Hematopoietic multipotent progenitor cell treated with erythropoietin and hydrocortisone succinate and interleukin-3 and kit ligand, for 6 days (in vitro differentiated cells): ENCODE measurements at regions not wholly inside any gene's neighbourhood (a gene's known extent, or its start where the extent isn't known, plus 50 kb on each side); places are given as distances from the start of the nearest gene placed in this dataset.
"Not testable (repeated sequence)": the region's sequence is repeated elsewhere in the genome, so short reads cannot be mapped to it uniquely, and the experiment has no call there.

Experiments
- DNase-seq: peaks from one replicate; pipeline ENCODE4 v3.0.0-alpha.2; 2015

DNA sequence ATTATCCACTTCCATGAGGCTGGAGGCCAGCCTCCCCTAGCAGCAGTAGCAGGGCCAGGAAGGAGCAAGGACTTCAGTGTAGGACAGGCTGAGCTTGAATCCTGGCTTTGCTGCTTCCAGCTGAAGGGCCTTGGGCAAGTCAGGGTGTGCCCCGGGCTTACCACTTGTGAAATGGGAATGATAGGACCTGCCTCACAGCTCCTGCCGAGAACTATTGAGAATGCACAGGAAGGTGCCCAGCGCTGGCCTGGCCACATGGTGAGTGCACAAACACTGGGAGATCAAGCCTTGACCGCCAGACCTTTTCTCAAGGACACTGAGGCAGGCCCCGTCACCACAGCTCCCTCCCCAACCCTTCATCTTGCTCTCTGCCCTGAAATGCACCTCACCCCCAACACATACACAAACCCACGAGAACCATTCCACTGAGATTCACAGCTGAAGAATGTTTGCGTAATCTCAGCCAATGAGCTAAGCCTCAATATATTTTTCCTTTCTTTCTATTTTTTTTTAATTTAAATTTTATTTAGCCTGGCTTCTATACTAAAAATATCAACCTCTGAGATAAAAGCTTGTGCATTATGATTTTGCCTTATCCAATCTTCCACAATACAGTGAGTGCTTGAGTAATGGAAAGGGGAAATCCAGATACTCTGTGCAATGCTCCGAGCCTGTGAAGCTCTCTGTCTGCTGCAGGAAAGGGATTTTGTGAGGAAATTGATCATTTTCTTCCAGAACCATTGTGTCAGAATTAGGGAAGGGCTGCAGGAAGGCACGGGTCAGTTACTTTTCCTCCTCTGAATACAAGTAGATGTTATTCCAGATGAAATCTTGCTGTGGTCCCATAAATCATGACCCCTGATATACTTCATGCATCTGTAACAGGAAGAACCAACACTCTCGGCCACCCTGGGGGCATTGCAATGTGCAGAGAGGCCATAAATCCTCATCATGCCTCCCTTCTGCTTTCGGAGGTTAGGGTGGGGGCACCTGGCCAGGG, 193.9 kb downstream of the TLE3 start:
- no peak for DNase-seq

DNA sequence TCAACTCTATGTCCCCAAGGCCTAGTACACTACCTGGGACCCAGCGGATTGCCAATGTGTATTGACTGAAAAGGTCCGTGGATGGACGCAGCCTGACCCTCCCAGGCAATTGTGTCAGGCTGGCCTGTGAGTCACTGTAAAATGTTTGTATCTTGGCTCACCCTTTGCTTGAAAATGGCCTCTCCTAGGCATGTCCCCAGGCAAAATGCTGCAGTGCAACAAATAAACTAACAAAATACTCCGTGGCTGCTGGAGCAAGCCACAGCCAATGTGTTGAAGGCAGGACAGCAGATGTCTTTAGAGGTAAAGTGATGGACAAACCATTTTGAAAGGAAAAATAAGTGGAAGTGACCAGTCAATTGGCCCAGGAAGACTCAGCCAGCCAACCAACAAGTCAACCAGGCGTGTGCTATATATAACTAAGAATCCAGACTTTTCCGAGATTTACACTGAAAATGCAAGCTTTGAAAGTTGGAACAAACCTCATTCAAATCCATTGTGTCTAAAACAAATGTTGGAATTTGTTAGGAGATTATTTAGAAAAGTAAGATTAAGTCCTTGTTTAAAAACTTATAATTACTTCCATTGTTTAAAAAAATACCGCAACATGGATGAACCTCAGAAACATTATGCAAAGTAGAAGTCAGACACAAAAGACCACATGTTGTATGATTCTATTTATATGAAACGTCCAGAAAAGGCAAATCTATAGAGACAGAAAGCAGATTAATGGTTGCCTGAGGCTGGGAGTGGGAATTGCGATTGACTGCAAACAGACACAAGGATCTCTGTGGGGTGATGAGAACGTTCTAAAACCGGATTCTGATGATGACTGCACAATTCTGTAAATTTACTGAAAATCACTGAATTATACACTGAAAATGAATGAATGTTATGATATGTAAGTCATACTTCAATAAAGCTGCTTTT, 191.2 kb downstream of the TLE3 start:
- no peak for DNase-seq

- DNase-seq: no peak
Measured at GRCh38 chr15:69908060-69908459, 189.7 kb downstream of the TLE3 start.

GRCh38 chr15:69908590-69909420, 188.9 kb downstream of the TLE3 start:
- DNase-seq: no peak

DNA sequence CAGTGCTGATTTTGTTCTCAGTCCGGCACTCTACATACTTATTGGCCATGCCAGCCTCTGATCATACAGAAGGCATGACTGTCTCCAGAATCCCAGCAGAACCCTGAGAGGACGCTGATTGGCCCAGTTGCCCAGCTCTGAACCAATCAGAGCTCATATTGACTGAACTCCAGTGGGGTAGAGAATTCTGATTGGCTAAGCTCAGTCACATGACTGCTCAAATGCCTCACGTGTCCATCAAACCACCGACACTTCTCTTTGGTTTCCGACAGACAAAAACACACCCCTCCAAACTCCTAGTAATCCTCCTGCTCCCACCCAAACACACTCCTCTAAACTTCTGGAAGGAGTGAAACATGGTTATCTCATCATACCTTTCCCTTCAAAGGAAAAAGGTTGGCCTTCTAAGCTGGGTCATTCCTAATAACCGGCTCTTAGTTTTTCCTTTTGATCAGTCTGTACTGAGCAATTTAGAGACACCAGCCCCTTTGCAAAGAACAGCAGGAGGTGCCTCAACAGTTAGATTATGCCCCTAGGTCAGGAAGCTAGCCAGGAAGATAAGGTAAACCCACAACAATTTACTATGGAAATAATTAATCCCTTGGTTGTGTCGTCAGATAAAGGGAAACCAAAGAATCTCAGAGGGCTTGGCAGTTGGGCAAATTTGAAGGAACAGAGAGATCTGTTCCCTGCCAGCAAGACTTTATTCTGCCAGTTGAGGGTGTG, 187.8 kb downstream of the TLE3 start:
- DNase-seq: no peak

DNA sequence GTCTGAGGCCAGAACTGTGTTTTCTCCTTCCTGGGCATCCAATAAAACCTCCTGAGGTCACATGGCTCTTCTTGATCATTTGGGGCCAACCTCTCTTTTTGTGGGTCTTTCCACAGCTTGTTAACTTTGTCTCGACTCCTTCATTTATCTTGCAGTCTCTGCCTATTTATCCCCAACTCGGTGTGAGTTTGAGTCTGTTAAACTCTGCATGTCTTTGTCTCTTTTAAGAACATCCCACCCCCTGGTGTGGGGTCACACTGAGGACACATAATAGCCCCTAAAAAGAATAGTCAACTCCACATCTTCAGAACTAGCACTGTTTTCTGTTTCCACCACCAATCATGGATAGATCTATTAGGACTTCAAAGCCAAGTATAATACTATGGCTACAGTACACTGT, 187.2 kb downstream of the TLE3 start:
- no peak for DNase-seq

- DNase-seq: no peak
Measured at GRCh38 chr15:69912116-69912515, 185.6 kb downstream of the TLE3 start.

GRCh38 chr15:69914040-69914439, 183.7 kb downstream of the TLE3 start:
- DNase-seq: no peak

GRCh38 chr15:69914960-69915359, 182.8 kb downstream of the TLE3 start:
- DNase-seq: peak; percentile 19

GRCh38 chr15:69916169-69916785, 181.4 kb downstream of the TLE3 start:
- DNase-seq: no peak

DNA sequence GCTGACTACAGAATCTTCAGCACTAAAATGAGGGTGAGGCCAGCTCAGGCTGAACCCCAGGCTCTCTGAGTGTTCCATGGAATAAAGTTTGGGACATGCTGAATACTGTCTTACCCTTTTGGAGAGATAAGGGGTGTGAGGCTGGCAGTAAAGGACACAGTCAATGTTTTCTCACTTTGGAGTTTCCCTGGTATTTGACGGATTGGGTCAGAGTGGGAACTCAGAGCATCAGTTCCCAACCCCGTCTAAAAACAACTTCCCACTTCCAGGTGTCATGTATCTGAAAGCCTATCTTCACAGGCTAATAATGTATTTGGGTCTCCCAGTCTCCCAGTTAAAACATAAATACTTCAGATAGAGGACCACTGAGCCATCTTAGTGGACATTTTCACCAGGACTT, 180.7 kb downstream of the TLE3 start:
- DNase-seq: no peak

DNA sequence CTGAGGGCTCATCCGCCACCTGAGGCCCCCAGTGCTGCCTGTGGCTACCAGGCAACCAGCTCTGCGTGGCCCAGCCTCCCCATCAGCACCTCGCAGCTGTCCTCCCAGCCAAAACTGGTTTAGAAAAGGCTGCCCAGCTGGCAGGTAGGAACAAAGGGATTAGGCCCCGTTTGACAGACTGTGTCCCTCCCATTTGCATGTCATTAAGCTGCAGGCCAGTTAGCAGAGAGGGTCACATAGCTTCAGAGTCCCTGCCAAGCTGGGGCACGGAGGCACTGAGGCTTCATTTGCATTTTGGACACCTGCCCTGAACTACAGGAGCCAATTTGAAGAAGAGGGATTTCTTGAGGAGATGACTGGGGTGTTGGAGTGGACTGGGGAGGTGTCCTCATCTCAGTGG, 177.9 kb downstream of the TLE3 start:
- DNase-seq: no peak

DNA sequence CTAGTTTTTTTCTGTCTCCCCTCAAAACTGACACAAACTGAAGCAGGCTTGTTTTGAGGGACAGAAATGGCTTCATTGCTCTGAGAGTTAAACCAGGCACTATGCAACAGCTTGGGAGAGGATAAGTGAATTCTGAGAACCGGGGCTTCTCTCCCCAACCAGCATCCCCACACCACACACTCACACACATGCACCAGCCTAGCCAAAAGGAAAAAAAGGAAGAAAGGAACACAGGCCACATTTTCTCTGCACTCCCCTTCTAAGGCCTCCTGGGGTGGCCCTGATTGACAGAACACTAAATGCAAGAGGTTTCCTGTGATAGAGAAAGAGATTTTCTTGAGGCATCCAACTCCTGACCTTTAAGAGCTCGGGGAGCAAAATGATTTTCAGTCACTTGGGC, 177.5 kb downstream of the TLE3 start:
- no peak for DNase-seq

GRCh38 chr15:69921626-69922619, 175.8 kb downstream of the TLE3 start:
- DNase-seq: no peak

DNA sequence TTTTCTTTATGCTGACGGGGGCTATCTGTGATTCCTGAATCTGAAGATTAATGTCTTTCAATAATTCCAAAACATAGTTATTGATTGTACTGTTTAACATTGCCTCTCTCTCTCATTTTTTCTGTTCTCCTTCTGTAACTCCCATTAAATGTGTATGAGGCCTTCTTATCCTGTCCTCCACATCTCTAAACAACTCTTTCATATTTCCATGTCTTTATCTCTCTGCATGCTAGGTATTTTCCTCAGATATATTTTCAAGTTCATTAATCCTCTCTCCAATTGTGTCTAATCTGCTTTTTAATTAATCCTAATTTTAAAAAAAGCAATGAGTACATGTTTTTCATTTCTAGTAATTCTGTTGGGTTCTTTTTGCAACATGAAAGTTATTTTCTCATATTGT, 173.2 kb downstream of the TLE3 start:
- no peak for DNase-seq

DNA sequence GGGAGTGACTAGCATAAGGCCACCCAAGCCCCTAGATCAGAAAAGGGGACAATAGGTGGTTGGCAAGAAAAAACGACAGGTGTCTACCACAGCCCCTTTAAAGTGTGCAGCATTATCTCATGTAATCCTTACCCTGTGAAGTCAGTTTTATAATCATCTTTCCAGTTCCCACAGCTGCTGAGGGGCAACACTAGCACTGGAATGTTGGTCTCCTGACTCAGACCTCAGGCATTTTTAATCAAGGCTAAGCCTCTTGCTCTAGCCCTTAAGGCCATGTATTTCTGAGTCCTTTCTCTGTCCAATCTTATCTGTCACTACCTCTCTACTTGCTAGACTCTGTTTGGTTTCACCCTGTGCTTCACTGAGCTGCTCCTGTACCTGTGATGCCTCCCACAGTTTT, 171.7 kb downstream of the TLE3 start:
- DNase-seq: no peak

DNA sequence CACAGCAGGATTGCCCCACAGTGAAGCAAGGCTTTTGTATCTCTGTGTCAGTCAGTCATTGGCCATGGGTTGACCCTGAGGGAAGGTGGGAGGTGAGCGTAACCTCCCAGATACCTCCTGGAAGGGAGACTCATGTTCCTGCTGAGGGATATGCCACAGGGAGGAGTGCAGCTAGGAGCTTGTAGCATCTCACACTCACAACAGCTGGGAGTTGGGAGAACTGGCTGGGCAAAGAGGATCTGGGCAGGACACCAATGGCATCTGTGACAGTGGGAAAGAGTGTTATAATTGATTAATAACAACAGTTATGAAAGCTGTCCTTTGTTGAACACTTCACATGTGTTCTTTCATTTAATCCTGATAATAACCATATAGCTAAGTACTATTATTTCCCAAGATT, 171.0 kb downstream of the TLE3 start:
- DNase-seq: no peak

- DNase-seq: not testable (repeated sequence)
Measured at GRCh38 chr15:69928890-69929289, 168.8 kb downstream of the TLE3 start.

- DNase-seq: no peak
Measured at GRCh38 chr15:69929905-69930630, 167.6 kb downstream of the TLE3 start.

DNA sequence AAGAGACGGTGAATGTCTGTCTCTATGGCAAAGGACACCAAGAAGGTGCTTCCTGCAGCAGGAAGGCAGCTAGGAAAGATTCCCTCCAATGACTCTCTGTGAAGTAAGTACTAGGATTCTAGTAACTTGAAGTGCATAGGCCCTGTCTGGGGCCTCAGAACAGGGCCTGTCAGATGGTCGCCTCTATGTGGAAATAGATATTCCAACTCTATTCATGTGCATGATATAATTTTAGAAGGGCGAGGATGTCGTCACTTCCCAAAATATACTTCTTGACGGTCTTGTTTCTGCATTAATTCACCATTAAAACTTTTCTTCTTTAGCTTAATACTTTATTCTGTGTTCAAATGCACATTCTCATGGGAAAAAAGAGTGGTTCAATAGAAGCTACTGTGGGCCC, 167.0 kb downstream of the TLE3 start:
- no peak for DNase-seq
